ENCODE measurements at regions not wholly inside any gene's neighbourhood (a gene's known extent, or its start where the extent isn't known, plus 50 kb on each side); places are given as distances from the start of the nearest gene placed in this dataset.

- no peak for DNase-seq (ENCODE audit: low read depth in 2 of 2)
Measured at GRCh38 chr2:128380061-128380889, 61.6 kb upstream of the HS6ST1 start.

GRCh38 chr2:128380961-128381938 lies 62.6 kb upstream of the HS6ST1 start:
- DNase-seq (ENCODE audit: low read depth in 2 of 2), result no peak

DNA sequence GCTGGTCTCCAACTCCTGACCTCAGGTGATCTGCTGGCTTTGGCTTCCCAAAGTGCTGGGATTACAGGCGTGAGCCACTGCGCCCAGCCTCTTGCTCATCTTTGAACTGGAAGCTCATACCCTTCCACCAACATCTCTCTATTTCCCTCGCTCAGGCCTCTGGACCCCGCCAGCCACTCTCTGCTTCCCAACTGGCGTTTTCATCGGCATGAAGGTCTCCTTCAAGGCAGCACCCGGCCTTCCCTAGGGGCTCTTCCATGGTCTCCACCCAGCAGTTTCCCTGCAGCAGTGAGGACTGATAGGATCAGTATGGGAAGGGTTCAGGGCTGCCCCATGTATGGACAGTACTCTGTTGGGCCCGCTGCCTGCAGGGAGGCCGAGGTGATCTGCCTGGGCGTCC lies 65.8 kb upstream of the HS6ST1 start:
- DNase-seq (ENCODE audit: low read depth in 2 of 2), result no peak

DNA sequence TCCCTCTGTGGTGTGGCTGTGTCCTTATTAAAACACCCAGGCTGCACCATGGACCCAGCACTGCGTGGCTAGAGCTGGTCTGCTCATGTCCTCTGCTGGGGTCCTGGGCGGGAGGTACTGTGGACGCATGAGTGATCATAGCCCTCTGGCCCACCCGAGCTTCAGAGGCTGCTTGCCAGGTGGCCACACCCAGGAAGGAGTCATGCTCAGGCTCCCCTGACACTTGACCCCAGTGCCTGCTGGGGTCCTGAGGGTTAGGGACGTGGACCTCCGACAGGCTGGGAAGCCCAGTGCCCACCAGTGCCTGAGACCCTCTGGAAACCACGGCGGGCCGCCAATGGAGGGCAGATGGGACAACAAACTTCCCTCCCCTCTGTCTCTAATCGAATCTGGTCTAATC lies 66.3 kb upstream of the HS6ST1 start:
- no peak for DNase-seq (ENCODE audit: low read depth in 2 of 2)

- no peak for DNase-seq (ENCODE audit: low read depth in 2 of 2)
Measured at GRCh38 chr2:128385365-128385764, 66.7 kb upstream of the HS6ST1 start.

DNA sequence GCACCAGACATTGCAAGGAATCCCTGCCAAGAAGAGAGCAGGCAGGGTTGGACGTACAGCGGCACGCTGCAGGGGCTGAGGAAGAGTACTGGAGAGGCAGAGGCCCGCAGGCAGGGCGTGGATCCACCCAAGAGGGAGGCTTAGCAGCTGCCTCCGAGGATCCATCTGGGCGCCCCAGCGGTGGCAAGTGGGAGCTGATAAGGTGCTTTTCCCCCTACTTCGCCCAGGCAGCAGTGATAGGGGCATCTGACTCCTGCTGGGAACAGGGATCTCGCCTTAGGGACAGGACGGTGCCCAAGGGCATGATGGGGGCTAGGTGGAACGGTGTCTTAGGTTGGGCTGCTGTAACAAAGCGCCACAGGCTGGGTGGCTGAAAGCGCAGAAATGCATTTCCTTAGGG lies 67.4 kb upstream of the HS6ST1 start:
- no peak for DNase-seq (ENCODE audit: low read depth in 2 of 2)

DNA sequence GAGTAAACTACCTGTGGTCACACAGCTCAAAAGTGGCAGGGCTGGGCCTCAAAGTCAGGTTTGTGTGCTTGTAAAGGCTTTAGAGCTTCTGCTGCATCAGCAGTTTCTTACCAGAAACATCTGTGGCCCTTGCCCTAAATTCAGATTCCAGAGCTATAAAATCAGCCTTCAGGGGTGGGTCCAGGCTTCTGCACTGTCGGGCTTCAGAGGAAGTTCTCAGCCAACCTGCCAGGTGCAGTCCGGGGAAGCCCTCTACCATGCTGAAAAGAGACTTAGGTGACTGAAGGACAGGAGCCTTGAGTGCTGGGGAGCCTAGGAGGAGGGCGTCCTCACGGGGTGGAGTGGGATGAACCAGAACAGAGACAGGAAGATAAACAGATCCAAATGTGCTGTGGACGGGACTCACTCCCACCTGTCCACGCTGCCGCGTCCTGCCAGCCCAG lies 69.9 kb upstream of the HS6ST1 start:
- DNase-seq (ENCODE audit: low read depth in 2 of 2), result no peak

- DNase-seq (ENCODE audit: low read depth in 2 of 2), result no peak
Measured at GRCh38 chr2:128389388-128390086, 70.9 kb upstream of the HS6ST1 start.

- no peak for DNase-seq (ENCODE audit: low read depth in 2 of 2)
Measured at GRCh38 chr2:128390256-128390990, 71.8 kb upstream of the HS6ST1 start.

DNA sequence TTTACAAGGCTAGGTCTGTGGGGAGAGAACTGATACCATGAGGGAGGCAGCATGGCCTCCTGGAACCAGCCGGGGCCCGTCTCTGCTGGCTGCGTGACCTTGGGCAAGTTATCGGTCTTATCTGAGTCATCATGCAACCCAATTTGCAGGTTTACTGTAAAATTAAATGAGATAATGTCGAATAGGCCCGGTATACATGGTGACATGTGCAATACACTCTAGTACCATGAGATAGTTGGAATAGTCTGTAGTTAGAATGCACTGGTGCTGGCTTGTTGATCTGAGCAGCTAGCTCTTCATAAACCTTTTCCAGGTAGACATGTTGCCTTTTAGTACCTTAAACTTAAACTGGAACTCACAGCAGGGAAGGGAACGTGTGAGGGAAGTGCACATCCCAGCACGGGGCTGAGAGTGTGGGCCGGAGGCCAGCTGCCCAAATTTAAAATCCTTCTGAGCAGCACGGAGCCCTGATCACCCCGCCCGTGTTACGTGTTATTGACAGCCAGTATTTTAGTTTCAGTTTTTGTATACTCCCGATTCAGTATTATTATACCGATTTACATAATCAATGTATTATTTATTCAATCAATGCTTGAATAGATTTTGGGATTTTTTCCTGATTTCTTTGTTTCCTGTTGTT lies 72.4 kb upstream of the HS6ST1 start:
- no peak for DNase-seq (ENCODE audit: low read depth in 2 of 2)

- no peak for DNase-seq (ENCODE audit: low read depth in 2 of 2)
Measured at GRCh38 chr2:128391679-128392078, 73.0 kb upstream of the HS6ST1 start.

DNA sequence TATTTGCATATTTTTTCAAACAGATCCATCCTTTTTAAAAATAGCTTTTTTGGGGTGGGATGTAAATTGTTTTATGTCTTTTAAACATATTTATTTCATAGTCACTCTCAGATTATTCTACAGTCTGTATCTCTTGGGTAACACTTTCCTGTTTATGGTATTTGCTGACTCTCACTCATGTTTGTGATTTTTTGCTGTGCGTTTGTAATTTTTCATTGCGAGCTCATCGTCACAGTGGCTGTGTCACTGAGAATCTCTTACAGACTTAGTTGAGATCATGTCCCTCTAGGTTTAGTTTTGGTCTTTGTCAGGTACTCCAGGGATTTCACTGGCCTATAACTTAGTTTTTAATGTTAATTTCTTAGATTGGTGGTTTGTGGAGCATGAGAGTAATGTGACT lies 73.5 kb upstream of the HS6ST1 start:
- no peak for DNase-seq (ENCODE audit: low read depth in 2 of 2)

DNA sequence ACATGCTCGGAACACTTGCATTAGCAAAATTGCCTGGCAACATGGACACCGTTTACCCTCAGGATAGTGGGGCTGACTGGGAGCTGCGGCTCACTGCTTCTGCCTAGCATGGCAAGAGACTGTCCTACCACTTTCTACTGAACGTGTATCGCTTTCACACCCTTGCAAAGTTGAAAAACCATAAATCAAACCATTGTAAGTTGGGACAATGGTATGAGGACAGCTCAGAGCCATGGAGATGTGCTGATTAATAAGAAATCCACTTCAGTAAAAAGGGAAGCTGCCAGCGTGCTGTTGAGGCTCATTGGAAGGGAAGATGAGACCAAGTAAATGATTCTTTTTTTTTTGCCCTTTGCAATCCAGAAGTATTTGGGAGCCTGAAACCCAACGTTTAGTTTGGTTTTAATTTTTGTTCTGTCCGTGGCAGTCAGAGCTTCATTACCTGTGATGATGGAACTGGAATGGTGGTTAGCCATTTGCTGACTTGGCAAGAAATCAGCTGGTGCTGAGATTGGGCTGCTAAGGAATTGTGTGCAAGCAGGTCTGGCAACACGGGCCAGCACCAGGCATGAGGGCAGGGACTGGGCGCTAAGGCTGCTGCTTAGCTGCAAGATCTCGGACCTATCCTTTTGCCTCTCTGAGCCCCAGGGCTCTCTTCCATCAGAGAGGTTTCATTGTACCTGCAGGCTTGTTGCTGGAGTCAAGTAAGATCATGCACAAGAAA lies 75.5 kb upstream of the HS6ST1 start:
- no peak for DNase-seq (ENCODE audit: low read depth in 2 of 2)

- no peak for DNase-seq (ENCODE audit: low read depth in 2 of 2)
Measured at GRCh38 chr2:128395196-128395595, 76.5 kb upstream of the HS6ST1 start.

DNA sequence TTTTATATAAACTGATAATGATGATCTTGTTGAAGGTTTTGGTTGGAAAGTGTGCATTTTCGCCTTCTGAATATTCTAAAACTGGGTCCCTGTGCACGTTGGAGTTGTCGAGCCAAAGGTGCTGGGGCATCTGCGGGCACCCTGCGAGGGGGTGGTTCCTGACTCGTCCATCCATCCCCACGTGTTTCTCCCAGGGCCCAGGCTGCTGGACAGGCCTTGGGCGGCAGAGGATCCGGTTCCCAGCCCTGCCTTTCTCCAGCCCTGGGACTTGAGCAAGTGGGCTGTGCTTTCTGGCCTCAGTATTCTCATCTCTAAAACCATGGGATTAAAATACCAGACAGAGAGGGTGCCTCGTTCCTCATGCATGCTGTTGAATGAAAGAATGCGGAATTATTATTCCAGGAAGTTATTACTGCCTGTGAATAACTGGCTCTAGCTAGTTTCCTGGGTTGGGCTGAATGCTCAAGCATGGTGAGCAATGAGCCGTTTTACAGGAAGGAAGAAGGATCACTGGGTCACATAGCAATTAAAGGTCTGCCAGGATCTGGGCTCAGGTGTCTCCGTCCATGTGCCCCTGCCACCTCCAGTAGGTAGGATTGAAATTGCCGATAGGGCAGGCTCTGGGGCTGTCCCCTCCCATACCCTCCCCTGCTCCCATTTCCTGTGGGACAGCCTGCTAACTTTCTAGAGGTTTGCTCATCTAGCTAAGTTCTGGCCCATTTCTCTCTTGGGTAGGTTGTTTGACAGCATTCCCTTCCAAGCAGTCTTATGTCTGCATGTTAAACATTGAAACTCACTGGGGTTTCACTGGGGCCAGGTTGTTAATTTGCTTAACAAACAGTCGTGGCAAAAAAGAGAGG lies 77.2 kb upstream of the HS6ST1 start:
- no peak for DNase-seq (ENCODE audit: low read depth in 2 of 2)

DNA sequence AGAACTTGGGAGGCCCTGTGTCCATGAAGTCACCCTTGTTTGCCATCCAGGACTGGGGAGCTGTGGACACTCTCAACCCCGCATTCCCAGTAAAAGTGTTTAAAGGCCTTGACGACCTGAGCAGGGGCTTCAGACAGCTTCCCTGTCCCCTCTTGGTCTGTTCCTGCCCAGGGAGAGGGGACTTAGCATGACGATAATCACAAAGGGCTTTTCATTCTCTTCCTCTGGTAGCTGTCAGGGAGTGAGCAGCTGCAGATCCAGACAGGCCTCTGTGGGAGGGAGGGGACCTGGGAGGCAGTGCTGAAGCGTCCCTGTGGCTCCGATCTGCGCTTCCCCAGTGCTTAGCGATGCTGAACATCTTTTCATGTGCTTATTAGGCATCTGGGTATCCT lies 77.8 kb upstream of the HS6ST1 start:
- DNase-seq (ENCODE audit: low read depth in 2 of 2), result no peak

- DNase-seq (ENCODE audit: low read depth in 2 of 2), result no peak
Measured at GRCh38 chr2:128396946-128397345, 78.3 kb upstream of the HS6ST1 start.

DNA sequence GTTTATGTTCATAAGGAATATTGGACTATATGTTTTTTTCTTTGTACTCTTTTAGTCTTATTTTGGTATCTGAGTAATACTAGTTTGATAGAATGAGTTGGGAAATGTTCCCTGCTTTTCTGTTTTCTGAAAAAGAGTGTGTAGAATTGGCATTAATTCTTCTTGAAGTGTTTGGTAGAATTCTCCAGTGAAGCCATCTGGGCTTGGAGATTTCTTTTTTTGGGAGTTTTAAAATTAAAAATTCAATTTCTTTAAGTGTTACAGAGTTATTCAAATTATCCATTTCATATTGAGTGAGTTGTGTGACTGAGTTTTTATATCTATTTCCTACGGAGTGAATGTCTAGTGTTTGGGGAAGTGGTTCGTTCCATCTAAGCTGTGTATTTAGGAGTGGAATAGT lies 80.6 kb upstream of the HS6ST1 start:
- no peak for DNase-seq (ENCODE audit: low read depth in 2 of 2)

DNA sequence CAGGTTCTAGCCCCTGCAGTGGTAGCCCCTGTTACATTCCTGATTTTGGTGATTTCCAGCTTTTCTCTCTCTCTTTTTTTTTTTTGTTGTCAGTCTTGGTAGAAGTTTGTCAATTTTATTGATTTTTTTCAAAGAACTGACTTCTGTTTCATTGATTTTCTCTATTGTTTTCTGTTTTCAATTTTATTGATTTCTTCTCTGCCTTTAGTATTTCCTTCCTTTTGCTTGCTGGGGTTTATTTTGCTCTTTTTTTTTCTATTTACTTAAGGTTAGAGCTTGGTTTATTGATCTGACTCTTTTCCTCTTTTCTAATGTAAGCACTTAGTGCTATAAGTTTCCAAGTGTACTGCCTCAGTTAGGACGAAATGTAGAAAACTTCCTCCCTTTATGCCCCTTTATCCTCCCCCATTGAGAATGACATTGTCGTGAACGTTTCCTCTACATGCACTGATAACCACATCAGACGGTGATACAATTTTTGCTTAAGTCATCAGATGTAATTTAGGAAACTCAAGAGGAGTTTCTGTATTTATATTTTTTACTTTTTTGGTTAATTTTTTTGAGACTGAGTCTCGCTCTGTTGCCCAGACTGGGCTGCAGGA lies 81.1 kb upstream of the HS6ST1 start:
- no peak for DNase-seq (ENCODE audit: low read depth in 2 of 2)

All from stimulated activated CD8-positive, alpha-beta memory T cell treated with anti-CD3 and anti-CD28 coated beads, Interleukin-2, amount 100 ng/mL, for 1 hour (primary cell).